HG02852 (cell line): ENCODE measurements at regions not wholly inside any gene's neighbourhood (a gene's known extent, or its start where the extent isn't known, plus 50 kb on each side); places are given as distances from the start of the nearest gene placed in this dataset.

Source experiments
- ATAC-seq: cut with Tn5 transposase; IDR thresholded peaks from one replicate; pipeline ENCODE4 v1.9.1; 2021; ENCODE audit warnings: mild to moderate bottlenecking, moderate library complexity; ENCODE audit not compliant: unreplicated experiment

DNA sequence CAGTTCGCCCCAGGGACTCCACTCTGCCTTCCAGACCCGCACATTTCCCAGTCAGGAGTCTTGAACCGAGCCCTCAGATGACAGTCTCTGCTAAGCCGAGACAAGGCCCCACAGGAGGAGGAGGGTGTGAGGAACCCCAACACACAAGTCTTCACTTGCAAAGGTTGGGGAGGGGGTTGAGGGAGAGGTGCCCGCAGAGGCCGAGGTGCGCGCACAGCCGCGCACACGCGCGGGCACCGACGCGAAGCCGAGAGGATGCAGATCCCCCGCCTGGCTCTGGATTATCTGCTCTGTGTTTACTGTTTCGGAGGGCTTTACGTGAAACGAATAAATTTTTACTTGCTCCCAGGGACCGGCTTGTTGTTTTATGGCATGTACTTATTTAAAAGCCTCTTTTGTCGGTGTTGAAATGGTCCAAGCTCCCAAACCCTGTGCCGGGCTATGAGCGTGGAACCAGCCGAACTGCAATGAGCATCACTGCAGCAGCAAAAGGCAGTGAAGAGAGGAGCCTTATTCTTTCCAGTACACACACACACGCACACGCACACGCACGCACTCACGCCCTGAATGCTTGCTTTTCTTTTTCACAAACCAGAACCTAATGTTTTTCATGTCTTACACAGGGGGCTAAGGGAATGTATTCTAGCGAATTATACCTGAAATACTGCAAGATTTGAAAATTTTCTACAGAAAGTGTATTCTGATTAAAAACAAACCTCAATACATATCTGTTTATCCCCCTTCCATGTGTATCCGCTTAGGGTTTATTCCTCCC is 297.7 kb downstream of the PARP8 start:
- ATAC-seq, result no peak

DNA sequence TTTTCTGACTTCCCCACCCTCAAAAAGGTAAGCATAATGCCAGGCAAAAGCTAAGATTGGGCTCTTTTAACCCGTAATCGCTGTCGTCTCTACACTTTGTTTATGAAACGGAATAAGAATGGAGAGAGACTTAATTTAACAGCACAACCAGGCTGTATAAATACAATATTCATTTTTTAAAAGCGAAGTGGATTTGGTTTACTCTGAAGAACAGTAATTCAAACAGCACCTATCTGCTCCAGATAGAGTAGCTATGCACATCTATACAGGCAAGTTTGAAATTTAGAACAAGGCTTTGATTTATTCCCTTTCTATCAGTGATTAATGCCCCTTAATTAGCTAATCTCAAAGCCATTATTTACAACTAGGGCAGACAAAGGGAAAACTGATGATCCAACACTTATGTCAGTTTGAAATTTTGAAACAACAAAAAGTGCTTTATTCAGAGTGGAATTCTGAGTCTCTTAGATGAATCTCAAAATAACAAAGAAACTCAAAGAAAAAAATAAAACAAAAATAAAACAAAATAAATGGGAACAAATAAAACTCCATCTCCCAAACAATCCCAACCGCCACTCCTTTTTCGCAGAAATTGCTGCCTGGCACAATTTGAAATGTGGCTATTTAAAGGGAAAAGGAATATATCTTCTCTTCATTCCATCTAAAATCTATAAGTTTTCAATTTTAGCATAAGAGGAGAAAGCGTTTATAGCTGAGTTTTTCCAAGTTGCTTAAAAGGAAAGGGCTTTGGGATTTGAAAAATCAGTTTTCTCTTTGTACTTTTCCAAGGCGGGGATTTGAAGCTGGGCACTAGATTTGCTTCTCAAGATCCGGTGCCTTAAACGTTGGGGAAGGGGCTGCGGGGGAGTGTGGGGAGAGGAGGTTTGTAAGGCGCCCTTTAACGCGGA is 298.6 kb downstream of the PARP8 start:
- ATAC-seq, result no peak

DNA sequence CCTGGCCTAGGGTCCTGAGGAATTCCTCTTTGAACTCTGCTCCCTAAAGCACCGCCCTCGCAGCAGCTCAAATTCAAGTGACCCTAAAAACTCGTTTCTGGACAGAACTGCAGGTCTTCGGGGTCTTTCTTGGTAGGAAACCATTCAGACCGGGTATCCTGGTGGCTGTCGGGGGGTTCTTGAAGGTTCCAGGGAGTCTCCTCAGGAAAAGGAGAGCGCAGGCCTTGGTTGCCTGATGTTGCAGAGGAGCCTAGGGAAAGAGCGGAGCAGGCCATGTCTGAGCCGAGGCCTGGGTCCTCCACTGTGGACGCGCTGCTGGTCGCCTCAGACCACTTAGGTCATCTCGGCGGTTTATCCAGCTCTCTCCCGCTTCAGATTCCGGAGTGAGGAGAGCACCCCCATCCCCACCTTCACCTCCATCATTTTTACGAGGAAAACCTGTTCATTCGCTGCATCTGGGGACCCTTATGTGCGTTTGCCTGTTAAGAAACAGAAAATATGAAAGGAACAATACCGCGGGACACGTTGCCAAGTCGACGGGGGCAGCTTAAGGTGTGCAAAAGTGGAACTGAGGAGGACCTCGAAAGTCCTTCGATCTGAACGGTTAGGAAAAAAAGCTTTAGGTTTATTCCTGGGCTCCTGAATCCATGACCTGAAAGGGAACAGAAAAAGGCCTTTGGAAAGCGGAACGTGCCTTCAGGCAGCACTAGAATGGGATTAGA is 299.4 kb downstream of the PARP8 start:
- no peak for ATAC-seq

DNA sequence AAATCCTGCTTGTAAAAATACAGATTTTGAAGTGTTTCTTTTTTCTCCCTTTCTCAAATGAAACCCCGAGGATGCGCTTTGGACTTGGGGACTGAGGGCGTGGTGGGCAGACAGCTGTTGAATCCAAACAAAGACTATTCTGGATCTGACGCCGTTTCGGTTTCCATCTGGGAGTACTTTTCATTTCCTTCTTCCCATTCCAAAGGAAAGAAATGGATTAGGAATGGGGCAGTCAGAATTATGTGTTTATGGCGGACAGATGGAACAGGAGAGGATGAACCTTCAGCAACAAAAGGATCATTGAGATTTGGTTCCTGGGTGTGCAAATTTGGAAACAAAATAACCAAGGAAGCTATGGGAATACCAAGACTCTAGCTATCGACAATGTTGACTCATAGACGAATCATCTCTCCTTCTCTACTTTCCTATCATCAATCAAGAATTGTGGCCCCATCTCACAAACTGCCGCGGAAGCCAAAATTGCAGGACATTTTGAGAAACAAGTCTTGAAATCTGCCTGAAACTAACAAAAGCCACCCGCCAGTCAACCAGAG is 300.6 kb downstream of the PARP8 start:
- ATAC-seq, result no peak

DNA sequence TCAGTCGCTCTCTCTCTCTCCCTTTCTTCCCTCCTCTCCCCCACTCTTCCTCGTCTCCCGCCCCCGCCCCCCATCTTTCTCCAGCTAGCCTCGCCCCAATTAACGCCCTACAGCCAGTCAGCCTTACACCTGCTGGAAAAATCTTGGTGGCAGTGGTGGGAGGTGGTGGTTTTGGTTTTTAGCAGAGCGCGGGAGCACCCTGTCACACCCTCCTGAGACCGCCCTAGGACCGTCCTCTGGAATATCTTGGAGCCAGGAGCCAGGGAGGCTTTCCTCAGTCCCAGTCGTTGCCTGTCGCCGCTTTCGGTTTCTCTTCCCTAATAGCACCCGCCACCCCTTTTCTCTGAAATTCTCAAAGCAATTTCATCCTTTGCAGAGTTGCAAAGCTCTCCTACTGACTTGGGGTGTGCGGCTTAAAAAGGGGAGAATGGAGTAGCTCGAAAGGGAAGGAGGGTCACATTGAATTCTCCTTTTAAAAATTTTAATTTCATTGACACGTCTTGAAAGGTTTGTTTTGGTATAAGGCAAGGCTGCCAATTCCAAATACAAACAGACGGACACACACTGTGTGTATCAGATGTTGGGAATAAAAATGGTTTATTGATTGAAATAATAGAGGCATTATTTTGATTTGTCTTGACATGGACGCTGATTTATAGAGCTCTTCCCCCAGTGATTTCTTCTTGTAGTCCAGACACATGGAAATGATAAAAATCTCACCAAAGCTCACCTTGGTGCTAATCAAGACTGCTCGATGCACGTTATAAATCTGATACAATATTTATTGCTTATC is 301.3 kb downstream of the PARP8 start:
- no peak for ATAC-seq

DNA sequence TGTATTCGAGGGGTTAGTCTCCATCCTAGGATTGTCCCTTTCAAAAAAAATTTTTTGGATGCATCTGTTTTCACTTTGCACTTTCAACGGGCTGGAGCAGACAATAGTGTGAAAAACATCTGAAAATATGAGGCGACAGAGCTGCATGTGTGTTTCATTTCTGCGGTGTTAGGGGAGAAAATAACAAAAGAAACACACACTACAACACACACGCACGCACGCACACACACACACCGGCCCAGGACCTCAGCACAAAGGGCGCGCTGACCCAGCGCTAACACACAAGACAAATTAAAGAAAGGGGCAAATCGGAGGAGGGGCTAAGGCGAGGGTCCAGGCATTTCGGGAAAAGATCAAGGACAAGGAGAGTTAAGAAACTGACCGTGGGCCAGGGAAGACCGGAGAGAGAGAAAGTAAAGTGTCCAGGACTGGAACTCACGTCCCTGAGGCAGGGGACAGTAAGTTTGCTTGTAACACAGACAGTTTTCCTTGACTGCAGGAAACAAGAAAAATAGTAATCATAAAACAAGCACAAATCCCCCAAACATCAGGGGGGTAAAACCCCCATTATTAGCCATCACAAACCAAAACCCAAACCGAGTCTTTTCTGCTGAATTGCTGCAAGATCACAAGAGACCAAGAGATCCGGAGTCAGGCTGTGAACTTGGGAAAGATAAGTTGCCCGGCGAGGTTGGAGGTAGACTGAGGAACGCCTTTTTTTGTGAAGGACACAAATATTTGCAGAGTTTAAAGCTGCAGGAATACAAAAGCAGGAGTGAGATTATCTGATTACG is 302.1 kb downstream of the PARP8 start:
- ATAC-seq, result no peak

DNA sequence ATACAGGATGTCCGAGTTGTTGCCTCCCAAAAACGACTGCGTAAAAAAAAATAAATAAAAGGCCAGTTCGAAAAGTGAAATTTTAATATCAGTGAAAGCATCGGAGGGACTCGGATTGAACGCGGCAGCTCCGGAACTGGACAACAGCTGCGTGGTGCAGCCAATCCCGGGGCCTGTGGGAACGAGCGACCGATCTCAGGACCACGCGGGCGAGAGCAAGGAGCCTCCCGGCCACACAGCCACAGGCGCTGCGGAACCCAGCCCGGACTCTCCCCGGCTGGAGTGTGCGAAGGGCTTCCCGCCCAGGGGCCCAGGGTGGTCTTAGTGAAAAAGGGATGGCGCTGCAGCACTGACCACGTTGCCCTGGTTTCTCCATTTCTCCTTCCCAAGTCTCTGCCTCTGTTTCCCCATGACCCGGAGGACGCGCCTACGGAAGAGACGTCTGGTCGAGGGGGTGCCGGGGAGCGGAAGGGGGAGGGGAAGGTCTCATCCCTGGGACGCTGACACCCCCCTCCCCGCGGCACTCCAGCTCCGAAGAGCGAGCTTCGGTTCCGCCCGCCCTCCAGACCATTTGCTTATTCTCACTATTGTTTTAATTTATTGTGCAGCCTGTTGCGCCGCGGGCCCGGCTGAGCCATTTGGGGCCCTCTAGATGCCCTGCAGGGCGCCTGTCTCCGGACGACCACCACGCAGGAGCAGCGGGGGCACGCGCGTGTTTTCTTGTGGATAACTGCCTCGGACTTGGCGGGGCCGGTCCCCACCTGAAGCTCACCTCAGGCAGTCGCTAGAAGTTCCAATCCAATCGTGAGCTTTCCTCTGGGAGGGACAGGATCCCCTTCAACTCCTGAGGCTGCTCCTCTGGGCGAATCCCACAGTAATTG is 303.0 kb downstream of the PARP8 start:
- ATAC-seq, result no peak

DNA sequence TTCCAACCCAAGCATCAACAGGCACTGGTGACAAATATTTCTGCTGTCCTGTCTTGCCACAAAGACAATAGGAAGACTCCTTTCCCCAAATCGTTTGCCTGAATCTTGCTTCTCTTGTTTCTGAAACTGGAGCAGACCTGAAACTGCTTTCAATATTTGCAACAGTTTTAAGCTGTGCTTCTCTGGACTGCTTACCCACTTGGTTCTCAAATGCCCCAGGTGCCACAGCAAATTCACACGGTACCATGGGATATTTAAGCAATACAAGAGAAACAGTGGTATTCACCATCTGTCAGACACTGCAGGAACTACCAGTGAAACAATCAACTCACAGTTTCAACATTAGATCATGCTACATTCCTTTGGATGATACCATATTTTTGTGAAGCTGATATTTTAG is 309.4 kb downstream of the PARP8 start:
- ATAC-seq, result no peak

DNA sequence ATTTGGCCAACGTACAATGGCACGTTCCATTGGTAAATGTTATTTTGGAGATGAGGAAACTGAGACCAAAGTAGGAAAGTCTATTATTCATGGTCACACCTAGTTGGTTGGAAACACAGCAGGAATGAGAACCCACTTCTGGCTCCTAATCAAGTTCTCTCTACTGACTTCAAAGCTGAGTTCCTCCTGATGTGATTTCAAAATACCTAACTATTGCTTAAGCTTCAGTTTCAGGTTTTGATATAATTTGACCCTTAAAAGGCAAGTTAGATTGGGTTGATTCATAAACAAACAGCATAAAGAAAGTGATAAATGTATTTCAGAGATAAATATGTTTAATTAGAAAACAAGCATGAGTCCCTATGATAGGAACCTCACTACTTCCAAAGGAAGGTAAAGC is 312.5 kb downstream of the PARP8 start:
- ATAC-seq, result no peak

DNA sequence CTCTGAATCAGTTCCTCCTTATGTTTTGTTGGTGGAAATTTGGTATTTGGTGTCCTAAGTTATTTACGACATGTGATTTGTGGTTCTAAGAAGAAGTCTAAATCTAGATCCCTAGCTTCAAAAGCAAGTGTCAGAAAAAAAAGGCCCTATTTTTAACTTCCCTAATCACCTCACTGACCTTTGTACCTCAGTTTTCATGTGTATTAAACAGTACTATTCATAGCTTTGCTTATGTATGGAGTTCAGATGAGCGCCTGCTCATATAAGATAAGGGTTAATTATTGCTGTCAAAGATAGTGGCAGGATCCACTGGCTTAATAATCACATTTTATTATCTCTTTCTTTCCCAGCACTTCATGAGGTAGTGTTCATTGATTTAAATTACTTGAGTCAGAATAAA is 318.2 kb downstream of the PARP8 start:
- no peak for ATAC-seq

DNA sequence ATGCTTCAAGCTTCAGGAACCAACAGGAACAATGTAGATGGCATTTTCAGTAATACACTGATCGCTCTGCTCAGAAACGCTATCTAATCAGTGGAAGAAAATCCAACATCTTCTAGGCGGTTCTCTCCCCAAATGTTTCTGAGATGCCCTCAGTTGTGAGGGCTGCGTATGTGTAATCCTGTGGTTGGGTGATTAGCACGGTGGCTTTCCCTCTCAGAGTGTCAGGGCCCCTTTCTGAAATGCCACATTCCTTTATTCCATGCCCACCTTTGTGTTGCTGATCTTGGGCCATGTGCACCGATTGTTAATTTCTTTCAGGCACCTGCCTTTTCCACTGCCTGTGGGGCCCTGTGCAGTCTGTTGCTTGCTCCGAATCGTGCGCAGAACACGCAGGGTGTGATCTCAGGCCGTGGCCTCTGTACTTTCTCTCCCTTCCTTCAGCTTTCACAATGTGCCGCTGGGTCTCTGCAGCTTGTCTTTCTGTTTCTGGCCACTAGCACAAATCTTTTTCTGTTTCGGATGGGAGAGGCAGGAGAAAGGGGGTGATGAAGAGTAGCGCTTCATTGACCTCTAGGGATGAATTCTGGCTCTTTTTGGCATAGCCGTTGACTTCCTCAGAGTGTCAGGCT is 324.0 kb downstream of the PARP8 start:
- no peak for ATAC-seq

DNA sequence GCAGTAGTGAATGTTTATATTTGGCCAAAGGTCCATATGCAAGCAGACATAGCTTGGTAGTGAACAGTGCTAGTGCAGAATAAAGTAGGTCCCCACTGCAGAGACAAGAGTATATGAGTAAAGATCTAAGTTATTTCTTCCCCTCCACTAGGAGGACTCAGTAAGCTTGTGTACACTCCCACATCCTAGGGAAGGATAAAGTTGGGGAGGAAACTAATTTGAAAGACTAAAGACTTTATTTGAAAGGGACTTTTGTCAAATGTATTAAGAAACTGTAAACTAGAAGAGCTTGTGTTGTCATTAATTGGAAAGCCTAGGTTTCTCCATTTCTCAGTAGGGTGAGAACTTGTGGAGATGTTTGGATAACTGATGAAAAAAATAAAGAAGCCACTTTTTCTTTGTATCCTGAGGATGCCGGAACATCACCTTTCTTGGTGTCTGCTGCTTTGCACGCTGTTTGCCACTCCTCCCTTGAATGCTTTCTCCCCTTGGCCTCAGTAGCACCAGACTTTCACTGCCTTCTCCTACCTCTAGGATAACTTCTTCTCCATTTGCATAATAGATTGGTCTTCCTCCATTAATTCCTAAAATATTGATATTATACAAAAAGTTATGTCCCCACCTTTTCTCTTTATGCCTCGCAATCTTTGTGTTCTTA is 329.0 kb downstream of the PARP8 start:
- no peak for ATAC-seq

DNA sequence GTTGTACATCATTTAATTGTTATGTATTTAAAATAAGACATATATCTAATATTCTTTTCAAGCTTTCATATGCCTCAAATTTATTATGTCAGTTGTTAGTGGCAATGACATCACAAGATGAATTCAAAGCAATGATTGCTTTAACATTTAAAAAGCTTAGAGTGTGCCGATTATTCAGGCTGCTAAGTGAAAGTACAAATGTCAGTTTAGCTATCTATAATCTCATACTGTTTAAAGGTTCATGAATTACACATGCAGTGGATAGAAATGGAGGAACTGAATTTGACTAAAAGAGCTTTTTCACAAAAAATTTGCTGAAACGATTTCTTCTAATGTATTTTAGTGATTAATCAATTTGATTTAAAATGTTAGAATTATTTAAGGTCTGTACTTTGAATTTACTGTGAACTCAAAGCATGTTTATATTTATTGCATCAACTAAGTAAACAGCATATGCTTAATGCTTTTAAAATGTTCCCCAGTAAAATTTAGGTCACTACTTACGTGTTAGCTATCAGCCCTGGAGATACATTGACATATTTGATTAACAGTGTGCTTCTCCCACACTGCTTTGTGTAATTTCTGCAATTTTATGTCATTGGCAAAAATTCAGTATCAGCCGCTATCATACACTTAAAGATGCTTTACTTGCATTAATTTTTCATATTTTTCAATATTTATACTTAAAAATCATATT is 334.9 kb downstream of the PARP8 start:
- ATAC-seq, result no peak

DNA sequence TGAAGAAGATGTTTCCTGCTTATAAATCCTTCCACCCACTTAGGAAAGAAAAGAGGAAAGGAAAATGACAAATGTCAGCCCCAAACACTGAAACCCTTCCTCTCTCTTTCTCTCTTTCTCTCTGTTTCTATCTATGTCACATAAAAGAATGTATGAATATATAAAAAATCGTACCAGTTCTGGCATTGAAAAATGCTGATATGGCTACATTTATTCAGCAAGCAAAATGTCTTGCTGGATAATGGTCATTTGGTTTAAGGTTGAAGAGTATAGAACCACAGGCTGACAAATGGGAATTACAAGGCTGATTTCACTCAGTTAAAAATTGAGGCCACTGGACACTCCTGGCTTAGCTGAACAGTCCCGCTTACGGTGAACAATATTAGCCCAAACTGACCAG is 335.9 kb downstream of the PARP8 start:
- no peak for ATAC-seq

DNA sequence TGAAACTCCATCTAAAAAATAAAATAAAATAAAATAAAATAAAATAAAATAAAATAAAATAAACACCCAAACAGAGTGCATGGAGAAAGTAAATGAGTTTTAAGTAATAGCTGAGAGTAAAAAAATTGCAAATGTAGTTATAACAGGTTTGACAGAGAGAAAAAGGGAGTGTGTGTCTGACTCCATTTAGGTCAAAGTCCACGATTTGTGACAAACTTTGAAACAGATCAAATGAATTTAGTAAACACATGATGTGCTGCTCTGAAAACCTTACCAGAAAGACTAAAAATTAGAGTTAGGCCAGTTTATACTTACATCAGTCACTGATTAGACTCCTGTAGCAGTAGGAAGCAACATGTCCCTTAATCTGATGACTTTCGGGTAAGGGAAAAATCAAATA is 346.6 kb downstream of the PARP8 start:
- no peak for ATAC-seq

DNA sequence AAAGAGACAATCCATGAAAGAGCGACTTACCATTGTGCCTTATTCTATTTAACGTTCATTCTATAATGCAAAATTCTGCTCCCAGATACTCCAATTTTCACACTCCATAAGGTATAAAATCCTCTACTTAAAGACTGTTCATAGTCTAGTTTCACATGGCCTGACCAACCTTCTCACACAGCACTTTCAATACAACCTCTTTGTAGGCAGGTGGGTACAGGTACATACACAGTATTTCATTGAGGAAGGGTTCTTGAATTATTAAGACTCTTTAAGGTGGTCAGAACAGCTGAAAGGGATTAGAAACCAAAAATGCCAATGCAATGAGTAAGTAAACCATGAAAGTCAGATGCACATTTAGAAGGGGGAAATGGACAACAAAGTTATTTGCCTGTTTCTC is 352.0 kb downstream of the PARP8 start:
- no peak for ATAC-seq

DNA sequence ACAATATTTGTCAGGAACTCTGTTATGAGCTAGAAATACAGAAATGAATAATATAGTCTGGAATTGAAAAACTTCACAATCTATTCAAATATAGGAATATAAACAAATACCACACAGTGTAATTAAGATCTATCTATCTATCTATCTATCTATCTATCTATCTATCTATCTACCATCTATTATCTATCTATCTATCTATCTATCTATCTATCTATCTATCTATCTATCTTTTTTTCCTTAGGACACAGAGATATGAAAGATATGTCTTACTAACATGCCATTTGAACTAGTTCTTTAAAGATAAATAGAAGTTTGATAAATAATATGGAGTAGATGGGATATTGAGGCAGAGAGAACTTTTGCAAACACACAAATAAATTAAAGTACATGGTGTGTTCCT is 357.8 kb downstream of the PARP8 start:
- no peak for ATAC-seq
